ENCODE measurements at regions not wholly inside any gene's neighbourhood (a gene's known extent, or its start where the extent isn't known, plus 50 kb on each side); places are given as distances from the start of the nearest gene placed in this dataset.
"Not testable (repeated sequence)": the region's sequence is repeated elsewhere in the genome, so short reads cannot be mapped to it uniquely, and the experiment has no call there.

DNA sequence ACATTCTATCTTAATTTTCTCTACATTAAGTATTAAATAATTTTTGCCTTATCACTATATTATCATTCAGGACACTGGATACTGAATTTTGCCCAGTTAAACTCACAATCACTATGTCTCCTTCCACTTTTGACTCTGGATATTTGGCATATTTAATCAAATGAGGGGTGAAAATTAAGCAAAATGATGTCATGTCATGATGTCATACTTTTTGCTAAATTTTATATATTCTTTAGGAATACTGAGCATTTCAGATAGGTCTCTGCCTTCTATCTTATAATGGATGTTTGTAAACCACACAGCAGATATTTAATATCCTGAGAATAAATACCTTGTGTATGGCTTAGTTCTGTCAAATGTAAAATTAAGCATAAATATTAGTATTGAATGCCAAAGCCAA, 79.5 kb upstream of the HIVEP3 start:
- DNase-seq (ENCODE audit: extremely low read depth in 1 of 11, low read depth in 9 of 11, low spot score in 4 of 11) = no peak

DNA sequence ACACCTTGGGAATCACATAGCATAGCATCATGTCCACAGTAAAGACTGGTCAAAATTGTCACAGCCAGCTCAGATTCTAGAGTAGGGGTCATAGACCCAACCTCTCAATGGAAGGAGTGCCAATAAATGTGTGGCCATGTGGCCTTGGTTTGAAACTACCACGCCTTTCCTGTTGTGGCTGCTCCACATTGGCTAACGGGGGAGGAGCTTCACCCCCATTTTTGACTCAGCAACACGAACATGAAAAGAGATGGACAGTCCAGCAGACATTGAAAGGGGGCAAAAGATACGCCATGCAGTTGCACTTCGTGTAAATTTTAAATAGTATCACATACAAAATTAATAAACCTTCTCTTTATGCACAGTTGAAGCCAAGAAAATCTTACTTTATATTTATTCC, 78.4 kb upstream of the HIVEP3 start:
- no peak for DNase-seq (ENCODE audit: extremely low read depth in 1 of 11, low read depth in 9 of 11, low spot score in 4 of 11)

GRCh38 chr1:41995441-41996130, 76.9 kb upstream of the HIVEP3 start:
- no peak for DNase-seq (ENCODE audit: extremely low read depth in 1 of 11, low read depth in 9 of 11, low spot score in 4 of 11)

DNA sequence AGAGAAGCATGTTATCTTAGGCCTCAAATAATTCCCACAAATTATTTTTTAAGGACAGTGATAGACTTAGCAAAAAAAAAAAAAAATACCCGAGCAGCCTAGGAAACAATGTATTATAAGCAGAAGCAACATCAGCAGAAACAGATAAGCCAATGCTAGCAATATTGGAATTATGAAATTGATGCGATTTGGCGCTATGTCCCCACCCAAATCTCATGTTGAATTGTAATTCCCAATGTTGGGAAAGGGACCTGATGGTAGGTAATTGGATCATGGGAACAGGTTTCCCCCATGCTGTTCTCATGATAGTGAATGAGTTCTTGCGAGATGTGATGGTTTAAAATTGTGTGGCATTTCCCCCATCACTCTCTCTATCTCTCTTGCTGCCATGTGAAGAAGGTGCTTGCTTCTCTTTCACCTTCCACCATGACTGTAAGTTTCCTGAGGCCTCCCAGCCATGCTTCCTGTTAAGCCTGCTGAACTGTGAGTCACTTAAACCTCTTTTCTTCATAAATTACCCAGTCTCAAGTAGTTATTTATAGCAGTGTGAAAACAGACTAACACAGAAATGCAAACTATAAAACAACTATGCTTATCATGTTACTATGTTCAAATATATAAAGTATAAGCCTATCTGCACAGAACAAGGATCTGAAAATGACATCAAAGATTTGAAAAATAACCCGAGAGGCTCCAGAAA, 75.6 kb upstream of the HIVEP3 start:
- DNase-seq (ENCODE audit: extremely low read depth in 1 of 11, low read depth in 9 of 11, low spot score in 4 of 11) = no peak

DNA sequence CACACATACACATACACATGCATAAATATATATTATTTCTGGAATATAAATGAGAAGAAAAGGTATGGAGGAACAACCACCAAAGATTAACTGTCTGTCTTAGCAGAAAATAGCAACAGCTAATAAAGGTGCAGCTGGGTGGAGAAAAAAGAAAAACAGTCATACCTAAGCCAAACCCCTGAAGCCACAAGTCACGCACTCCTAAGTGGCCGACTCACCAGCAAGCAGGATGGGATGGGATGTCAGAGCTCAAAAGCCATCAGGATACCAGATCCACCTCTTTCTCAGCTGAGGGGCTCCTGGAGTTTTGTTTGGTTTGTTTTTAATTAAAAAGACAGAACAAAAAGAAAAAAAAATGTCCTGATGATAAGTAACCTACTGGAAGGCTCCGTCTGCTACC, 64.7 kb upstream of the HIVEP3 start:
- DNase-seq (ENCODE audit: extremely low read depth in 1 of 11, low read depth in 9 of 11, low spot score in 4 of 11) = no peak

DNA sequence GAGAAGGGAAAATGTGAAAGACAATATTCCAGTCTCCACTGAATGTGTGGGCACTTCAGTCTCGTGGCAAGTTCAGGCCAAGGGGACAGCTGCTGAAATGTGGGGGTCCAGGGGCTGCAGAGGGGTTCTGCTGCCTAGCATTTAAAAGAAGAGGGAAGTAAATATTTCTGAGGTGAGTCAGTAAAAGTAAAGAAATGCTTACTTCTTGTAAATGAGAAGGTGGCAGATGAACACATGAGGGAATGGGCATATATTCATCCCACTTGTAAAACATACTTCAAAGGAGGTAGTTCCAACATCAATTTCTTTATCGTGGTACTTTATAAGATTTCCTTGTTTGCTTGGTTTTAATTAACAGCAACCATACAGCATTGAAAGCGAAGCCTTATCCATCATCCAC, 63.1 kb upstream of the HIVEP3 start:
- no peak for DNase-seq (ENCODE audit: extremely low read depth in 1 of 11, low read depth in 9 of 11, low spot score in 4 of 11)

GRCh38 chr1:41980827-41981653, 62.3 kb upstream of the HIVEP3 start:
- no peak for DNase-seq (ENCODE audit: extremely low read depth in 1 of 11, low read depth in 9 of 11, low spot score in 4 of 11)

GRCh38 chr1:41978986-41979385, 60.3 kb upstream of the HIVEP3 start:
- DNase-seq (ENCODE audit: extremely low read depth in 1 of 11, low read depth in 9 of 11, low spot score in 4 of 11) = no peak

DNA sequence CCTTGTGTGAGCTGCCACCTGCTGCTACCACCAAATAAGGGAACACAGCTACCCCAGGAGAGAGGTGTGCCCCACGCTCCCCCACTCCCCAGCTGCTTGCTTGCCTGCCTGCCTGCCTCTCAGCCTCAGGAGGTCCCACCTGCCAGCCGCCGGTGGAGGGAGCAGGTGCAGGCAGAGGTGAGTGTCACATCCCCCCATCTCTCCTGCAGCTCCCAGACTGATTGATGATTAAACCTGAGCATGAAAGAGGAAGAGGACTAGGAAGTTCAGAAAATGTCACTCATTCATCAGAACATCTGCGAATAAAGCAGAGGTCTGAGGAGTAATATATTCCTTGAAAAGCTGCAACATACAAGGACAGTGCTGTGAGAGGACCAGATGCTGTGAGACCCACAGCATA, 58.6 kb upstream of the HIVEP3 start:
- DNase-seq (ENCODE audit: extremely low read depth in 1 of 11, low read depth in 9 of 11, low spot score in 4 of 11) = no peak

- DNase-seq (ENCODE audit: extremely low read depth in 1 of 11, low read depth in 9 of 11, low spot score in 4 of 11) = no peak
These were observed 57.9 kb upstream of the HIVEP3 start for GRCh38 chr1:41976671-41977070.

DNA sequence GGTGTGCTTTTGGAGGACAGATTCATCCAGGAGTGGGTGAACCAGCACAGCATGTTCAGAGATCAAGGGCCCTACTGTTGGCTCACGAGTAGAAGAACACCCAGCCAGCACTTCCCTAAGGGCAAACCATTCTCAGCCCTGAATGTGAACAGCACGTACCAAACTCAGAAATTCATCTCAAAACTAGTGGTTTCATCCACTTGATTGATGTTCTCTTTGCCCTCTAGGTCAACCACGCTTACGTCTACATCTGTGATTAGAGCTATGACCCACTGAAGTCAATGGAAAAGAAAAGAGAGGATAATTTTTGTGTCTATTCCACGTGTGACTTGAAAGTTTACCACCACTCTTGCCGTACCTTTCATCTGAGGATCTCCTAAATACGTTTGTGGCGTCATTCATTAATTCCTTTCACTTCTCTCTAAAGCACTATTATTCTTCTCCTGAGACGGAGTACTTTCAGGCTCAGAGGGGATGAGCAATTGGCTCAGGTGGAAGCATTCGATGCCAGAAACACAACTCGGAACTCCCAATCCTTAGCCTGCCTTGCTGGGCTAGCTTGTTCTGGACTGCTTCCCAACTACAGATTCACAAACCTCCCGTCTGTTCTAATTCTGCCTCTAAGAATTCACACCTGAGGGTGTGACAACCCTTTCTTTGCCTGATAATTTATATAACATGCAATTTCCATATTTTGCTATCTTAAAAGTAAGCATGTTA, 57.3 kb upstream of the HIVEP3 start:
- no peak for DNase-seq (ENCODE audit: extremely low read depth in 1 of 11, low read depth in 9 of 11, low spot score in 4 of 11)

DNA sequence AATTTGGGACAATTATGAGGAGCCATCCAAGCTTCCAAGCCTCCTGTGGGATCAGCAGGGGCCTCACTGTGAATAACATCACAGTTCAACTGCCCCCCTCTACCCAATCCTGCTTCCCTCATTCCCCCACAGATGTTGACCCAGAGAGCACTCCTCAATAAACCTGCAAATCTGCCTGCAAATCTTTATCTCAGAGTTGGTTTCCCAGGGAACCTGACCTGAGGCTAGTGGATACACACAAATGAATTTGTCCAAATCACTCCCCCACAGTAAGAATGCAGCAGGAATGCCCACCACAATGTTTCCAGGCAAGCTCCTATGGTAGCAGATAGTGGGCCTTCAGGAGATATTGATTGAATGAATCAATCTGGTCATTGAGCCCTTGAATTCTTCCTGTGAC, 56.4 kb upstream of the HIVEP3 start:
- no peak for DNase-seq (ENCODE audit: extremely low read depth in 1 of 11, low read depth in 9 of 11, low spot score in 4 of 11)

DNA sequence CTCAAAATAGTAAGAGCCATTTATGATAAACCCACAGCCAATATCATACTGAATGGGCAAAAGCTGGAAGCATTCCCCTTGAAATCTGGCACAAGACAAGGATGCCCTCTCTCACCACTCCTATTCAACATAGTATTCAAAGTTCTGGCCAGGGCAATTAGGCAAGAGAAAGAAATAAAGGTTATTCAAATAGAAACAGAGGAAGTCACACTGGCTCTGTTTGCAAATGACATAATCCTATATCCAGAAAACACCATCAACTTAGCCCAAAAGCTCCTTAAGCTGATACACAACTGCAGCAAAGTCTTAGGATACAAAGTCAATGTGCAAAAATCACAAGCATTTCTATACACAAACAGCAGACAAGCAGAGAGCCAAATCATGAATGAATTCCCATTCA, 49.8 kb upstream of the HIVEP3 start:
- not testable (repeated sequence) for DNase-seq (ENCODE audit: extremely low read depth in 1 of 11, low read depth in 9 of 11, low spot score in 4 of 11)

Data from renal cortex interstitium (tissue), 11 donors.